Osteoblast (primary cell): ENCODE measurements at regions not wholly inside any gene's neighbourhood (a gene's known extent, or its start where the extent isn't known, plus 50 kb on each side); places are given as distances from the start of the nearest gene placed in this dataset.

ENCODE experiments used
- DNase-seq: peaks from one replicate; pipeline ENCODE4 v3.0.0; 2011; ENCODE audit warnings: low spot score, mixed read lengths; ENCODE audit not compliant: insufficient read length; ENCODE audit errors: missing footprints
- H2AFZ ChIP-seq: 2 replicates; pipeline ENCODE4 v1.6.0; 2011; ENCODE audit warnings: mild to moderate bottlenecking, low read length
- H3K27ac ChIP-seq: 2 replicates; pipeline ENCODE4 v1.5.1; 2011; ENCODE audit warnings: mild to moderate bottlenecking, low read depth, low read length, moderate library complexity
- H3K27me3 ChIP-seq: 2 replicates; pipeline ENCODE4 v1.6.0; 2012; ENCODE audit warnings: mild to moderate bottlenecking, control low read depth, inconsistent platforms, low read length, moderate library complexity; ENCODE audit not compliant: insufficient read depth
- H3K36me3 ChIP-seq: 2 replicates; pipeline ENCODE4 v1.5.1; 2011; ENCODE audit warnings: mild to moderate bottlenecking, low read length, control low read depth, moderate library complexity; ENCODE audit not compliant: insufficient read depth
- H3K4me1 ChIP-seq: 2 replicates; pipeline ENCODE4 v1.5.1; 2011; ENCODE audit warnings: mild to moderate bottlenecking, low read length, control low read depth, moderate library complexity; ENCODE audit not compliant: insufficient read depth
- H3K4me2 ChIP-seq: 2 replicates; pipeline ENCODE4 v1.6.0; 2011; ENCODE audit warnings: mild to moderate bottlenecking, low read length; ENCODE audit not compliant: insufficient read depth
- H3K4me3 ChIP-seq: fragments of 200-600 bp; sonication (generic); 3 replicates; pipeline ENCODE4 v1.5.1; 2012; ENCODE audit warnings: mild to moderate bottlenecking, low read length, inconsistent platforms; ENCODE audit not compliant: insufficient read depth
- H3K79me2 ChIP-seq: 2 replicates; pipeline ENCODE4 v1.6.0; 2012; ENCODE audit warnings: mild to moderate bottlenecking, low read length, control low read depth, inconsistent platforms; ENCODE audit not compliant: insufficient read depth
- H3K9me3 ChIP-seq: 2 replicates; pipeline ENCODE4 v1.5.1; 2011; ENCODE audit warnings: low read depth, low read length, control low read depth
- H4K20me1 ChIP-seq: 2 replicates; pipeline ENCODE4 v1.6.0; 2012; ENCODE audit warnings: mild to moderate bottlenecking, low read length, control low read depth; ENCODE audit not compliant: insufficient read depth
- TF ChIP-seq, protein P1 (sequence below): IDR thresholded peaks from 2 replicates; pipeline ENCODE4 v1.5.1; 2011; ENCODE audit warnings: mild to moderate bottlenecking, low read depth, low read length, moderate library complexity; ENCODE audit errors: extremely low read depth

GRCh38 chr9:86633945-86634344, 279.7 kb upstream of the TUT7 start:
- H3K4me1 ChIP-seq, result no peaks in the 10 kb centered on the region
- no peak overlapping the region for H3K4me3 ChIP-seq
- no peaks in the 10 kb centered on the region for H3K9me3 ChIP-seq
- H2AFZ ChIP-seq, result no peak overlapping the region
- DNase-seq, result no peak
- no peak overlapping the region for H3K4me2 ChIP-seq
- H4K20me1 ChIP-seq, result no peaks in the 10 kb centered on the region
- H3K36me3 ChIP-seq, result no peaks in the 10 kb centered on the region
- TF ChIP-seq, protein P1, sequence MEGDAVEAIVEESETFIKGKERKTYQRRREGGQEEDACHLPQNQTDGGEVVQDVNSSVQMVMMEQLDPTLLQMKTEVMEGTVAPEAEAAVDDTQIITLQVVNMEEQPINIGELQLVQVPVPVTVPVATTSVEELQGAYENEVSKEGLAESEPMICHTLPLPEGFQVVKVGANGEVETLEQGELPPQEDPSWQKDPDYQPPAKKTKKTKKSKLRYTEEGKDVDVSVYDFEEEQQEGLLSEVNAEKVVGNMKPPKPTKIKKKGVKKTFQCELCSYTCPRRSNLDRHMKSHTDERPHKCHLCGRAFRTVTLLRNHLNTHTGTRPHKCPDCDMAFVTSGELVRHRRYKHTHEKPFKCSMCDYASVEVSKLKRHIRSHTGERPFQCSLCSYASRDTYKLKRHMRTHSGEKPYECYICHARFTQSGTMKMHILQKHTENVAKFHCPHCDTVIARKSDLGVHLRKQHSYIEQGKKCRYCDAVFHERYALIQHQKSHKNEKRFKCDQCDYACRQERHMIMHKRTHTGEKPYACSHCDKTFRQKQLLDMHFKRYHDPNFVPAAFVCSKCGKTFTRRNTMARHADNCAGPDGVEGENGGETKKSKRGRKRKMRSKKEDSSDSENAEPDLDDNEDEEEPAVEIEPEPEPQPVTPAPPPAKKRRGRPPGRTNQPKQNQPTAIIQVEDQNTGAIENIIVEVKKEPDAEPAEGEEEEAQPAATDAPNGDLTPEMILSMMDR, result no peak
- no peaks in the 10 kb centered on the region for H3K27me3 ChIP-seq
- H3K79me2 ChIP-seq, result no peaks in the 10 kb centered on the region
- H3K27ac ChIP-seq, result no peak overlapping the region

DNA sequence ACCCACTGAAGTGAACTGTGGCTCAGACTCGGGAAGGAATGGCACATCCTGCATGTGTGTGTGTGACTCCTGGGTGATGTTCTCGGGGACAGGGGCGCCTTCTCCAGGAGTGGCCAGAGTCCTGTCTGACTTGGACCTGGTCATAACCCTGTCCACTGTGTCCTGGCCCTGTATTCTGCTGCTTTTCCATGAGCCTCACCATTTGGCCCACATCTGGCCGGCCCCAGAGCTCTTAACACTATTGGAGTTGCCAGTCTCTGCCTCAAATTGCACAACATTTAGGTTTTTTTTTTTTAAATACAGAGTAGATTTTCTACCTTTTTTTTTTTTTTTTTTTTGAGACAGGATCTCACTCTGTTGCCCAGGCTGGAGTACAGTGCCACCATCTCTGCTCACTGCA, 278.3 kb upstream of the TUT7 start:
- H3K79me2 ChIP-seq, result no peaks in the 10 kb centered on the region
- TF ChIP-seq, protein P1, result no peak
- H3K27ac ChIP-seq, result no peak overlapping the region
- no peak overlapping the region for H3K4me3 ChIP-seq
- H3K4me2 ChIP-seq, result no peak overlapping the region
- no peaks in the 10 kb centered on the region for H4K20me1 ChIP-seq
- DNase-seq, result no peak
- no peaks in the 10 kb centered on the region for H3K27me3 ChIP-seq
- no peak overlapping the region for H2AFZ ChIP-seq
- no peaks in the 10 kb centered on the region for H3K36me3 ChIP-seq
- no peaks in the 10 kb centered on the region for H3K9me3 ChIP-seq
- H3K4me1 ChIP-seq, result no peaks in the 10 kb centered on the region

DNA sequence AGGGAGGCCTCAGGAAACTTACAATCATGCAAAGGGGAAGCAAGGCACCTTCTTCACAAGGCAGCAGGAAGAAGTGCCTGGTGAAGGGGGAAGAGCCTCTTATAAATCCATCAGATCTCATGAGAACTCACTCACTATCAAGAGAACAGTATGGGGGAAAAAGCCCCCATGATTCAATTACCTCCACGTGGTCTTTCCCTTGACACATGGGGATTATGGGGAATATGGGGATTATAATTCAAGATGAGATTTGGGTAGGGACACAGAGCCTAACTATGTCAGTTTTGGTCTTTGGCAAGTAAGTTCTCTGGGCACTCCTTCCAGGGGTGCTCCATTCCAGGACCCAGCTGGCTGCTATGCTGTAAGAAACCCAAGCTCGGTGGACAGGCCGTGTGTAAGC, 275.3 kb upstream of the TUT7 start:
- no peak for DNase-seq
- Histone ChIP-seq H3K27ac (no peak overlapping the region), H3K4me1 (no peaks in the 10 kb centered on the region), H3K4me2 (no peak overlapping the region), H3K9me3 (no peaks in the 10 kb centered on the region), H4K20me1 (no peaks in the 10 kb centered on the region), H2AFZ (no peak overlapping the region), H3K4me3 (no peak overlapping the region), H3K79me2 (no peaks in the 10 kb centered on the region), H3K36me3 (no peaks in the 10 kb centered on the region), H3K27me3 (no peaks in the 10 kb centered on the region)
- TF ChIP-seq, protein P1, result no peak

GRCh38 chr9:86626802-86627201, 272.6 kb upstream of the TUT7 start:
- DNase-seq, result no peak
- H3K27ac ChIP-seq, result no peak overlapping the region
- H3K4me2 ChIP-seq, result no peak overlapping the region
- no peaks in the 10 kb centered on the region for H3K9me3 ChIP-seq
- no peaks in the 10 kb centered on the region for H3K27me3 ChIP-seq
- no peak overlapping the region for H2AFZ ChIP-seq
- H4K20me1 ChIP-seq, result no peaks in the 10 kb centered on the region
- H3K4me3 ChIP-seq, result no peak overlapping the region
- TF ChIP-seq, protein P1, result no peak
- no peaks in the 10 kb centered on the region for H3K4me1 ChIP-seq
- no peaks in the 10 kb centered on the region for H3K36me3 ChIP-seq
- no peaks in the 10 kb centered on the region for H3K79me2 ChIP-seq
